PC-9 (cell line): ENCODE measurements at regions not wholly inside any gene's neighbourhood (a gene's known extent, or its start where the extent isn't known, plus 50 kb on each side); places are given as distances from the start of the nearest gene placed in this dataset.

Experiments
- CTCF ChIP-seq: fragments of 200-600 bp; sonication (generic); conservative IDR thresholded peaks from 2 replicates; pipeline ENCODE4 v1.6.1; 2017; ENCODE audit warnings: mixed run types, antibody characterized with exemption, mild to moderate bottlenecking, moderate library complexity
- EZH2 ChIP-seq: fragments of 200-600 bp; sonication (generic); IDR thresholded peaks from 2 replicates; pipeline ENCODE4 v1.8.0; 2017; ENCODE audit warnings: antibody characterized with exemption, low read depth

- TF ChIP-seq CTCF (no peak), EZH2 (no peak)
Observed at GRCh38 chr10:105803206-105803605, 1162.1 kb downstream of the SORCS3 start.
